ENCODE measurements at regions not wholly inside any gene's neighbourhood (a gene's known extent, or its start where the extent isn't known, plus 50 kb on each side); places are given as distances from the start of the nearest gene placed in this dataset.

DNA sequence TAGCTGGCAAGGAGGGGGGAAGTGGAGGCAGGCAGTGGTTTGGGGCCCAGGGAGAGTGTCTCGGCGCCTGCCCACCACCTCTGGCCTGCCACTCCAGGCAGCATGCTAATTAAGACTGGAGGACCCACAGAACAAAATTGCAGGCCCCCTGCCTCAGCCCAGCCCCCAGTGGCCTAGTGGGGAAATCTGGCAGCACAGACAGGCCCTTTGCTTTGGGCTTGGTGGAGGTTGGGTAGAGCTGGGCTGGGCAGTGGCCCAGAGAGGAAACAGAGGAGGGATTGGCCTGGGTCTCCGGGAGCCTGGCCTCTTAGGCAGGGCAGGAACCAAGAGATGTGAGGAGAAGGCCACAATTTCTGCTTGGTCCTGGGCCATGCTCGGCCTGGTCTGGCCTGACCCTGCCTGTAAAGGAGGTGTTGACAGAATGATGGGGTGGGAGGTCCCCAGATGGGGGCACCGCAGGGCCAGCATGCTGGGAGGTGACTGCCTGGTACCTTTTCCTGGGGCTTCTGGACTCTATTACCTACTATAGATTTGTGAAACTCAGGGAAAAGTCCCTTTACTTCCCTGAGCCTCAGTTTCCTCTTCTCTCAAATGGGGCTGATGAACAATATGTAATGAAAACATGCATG is 92.4 kb upstream of the PJA1 start:
- no peak for TF ChIP-seq POLR2A (IDR thresholded peaks at IDR 0.05)
- TF ChIP-seq, protein P1, sequence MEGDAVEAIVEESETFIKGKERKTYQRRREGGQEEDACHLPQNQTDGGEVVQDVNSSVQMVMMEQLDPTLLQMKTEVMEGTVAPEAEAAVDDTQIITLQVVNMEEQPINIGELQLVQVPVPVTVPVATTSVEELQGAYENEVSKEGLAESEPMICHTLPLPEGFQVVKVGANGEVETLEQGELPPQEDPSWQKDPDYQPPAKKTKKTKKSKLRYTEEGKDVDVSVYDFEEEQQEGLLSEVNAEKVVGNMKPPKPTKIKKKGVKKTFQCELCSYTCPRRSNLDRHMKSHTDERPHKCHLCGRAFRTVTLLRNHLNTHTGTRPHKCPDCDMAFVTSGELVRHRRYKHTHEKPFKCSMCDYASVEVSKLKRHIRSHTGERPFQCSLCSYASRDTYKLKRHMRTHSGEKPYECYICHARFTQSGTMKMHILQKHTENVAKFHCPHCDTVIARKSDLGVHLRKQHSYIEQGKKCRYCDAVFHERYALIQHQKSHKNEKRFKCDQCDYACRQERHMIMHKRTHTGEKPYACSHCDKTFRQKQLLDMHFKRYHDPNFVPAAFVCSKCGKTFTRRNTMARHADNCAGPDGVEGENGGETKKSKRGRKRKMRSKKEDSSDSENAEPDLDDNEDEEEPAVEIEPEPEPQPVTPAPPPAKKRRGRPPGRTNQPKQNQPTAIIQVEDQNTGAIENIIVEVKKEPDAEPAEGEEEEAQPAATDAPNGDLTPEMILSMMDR (IDR thresholded peaks at IDR 0.05 in 4 of 5, conservative IDR thresholded peaks at IDR 0.05 in 1 of 5): no peak

All from gastrocnemius medialis (tissue), 4 donors.